ENCODE measurements at regions not wholly inside any gene's neighbourhood (a gene's known extent, or its start where the extent isn't known, plus 50 kb on each side); places are given as distances from the start of the nearest gene placed in this dataset.

GRCh38 chr6:225121-225721, 67.1 kb upstream of the DUSP22 start:
- no peak for DNase-seq
- no peak overlapping the region for H3K4me3 ChIP-seq (ENCODE audit: low read depth, low read length)

GRCh38 chr6:225907-226306, 66.4 kb upstream of the DUSP22 start:
- no peaks in the 10 kb centered on the region for H3K36me3 ChIP-seq
- no peak overlapping the region for H3K4me3 ChIP-seq (ENCODE audit: low read depth, low read length)
- no peaks in the 10 kb centered on the region for H3K9me3 ChIP-seq (ENCODE audit: severe bottlenecking)
- TF ChIP-seq CTCF (IDR thresholded peaks at IDR 0.05; ENCODE audit: low read depth, low read length), result no peak
- no peaks in the 10 kb centered on the region for H3K27me3 ChIP-seq (ENCODE audit: insufficient read depth, low read depth, severe bottlenecking)
- H3K27ac ChIP-seq, result no peak overlapping the region
- DNase-seq, result no peak

More at GRCh38 chr6:225121-225721, 67.1 kb upstream of the DUSP22 start:
- Histone ChIP-seq H3K27ac (no peak overlapping the region), H3K36me3 (no peaks in the 10 kb centered on the region), H3K9me3 (ENCODE audit: severe bottlenecking) (no peaks in the 10 kb centered on the region), H3K27me3 (ENCODE audit: insufficient read depth, low read depth, severe bottlenecking) (no peaks in the 10 kb centered on the region)
- TF ChIP-seq CTCF (IDR thresholded peaks at IDR 0.05; ENCODE audit: low read depth, low read length), result no peak

- no peak for TF ChIP-seq CTCF (IDR thresholded peaks at IDR 0.05; ENCODE audit: low read depth, low read length)
- H3K4me3 ChIP-seq (ENCODE audit: low read depth, low read length), result no peak overlapping the region
- no peaks in the 10 kb centered on the region for H3K27me3 ChIP-seq (ENCODE audit: insufficient read depth, low read depth, severe bottlenecking)
- no peaks in the 10 kb centered on the region for H3K36me3 ChIP-seq
- H3K9me3 ChIP-seq (ENCODE audit: severe bottlenecking), result no peaks in the 10 kb centered on the region
- H3K27ac ChIP-seq, result no peak overlapping the region
- DNase-seq, result no peak
Measured at GRCh38 chr6:226516-227073, 65.7 kb upstream of the DUSP22 start.

GRCh38 chr6:227074-227782, 65.1 kb upstream of the DUSP22 start:
- H3K27ac ChIP-seq, result no peak overlapping the region
- no peaks in the 10 kb centered on the region for H3K27me3 ChIP-seq (ENCODE audit: insufficient read depth, low read depth, severe bottlenecking)

GRCh38 chr6:227812-228338, 64.4 kb upstream of the DUSP22 start:
- no peak overlapping the region for H3K4me3 ChIP-seq (ENCODE audit: low read depth, low read length)
- DNase-seq, result no peak
- TF ChIP-seq CTCF (IDR thresholded peaks at IDR 0.05; ENCODE audit: low read depth, low read length), result no peak
- H3K27ac ChIP-seq, result no peak overlapping the region
- no peaks in the 10 kb centered on the region for H3K36me3 ChIP-seq
- H3K27me3 ChIP-seq (ENCODE audit: insufficient read depth, low read depth, severe bottlenecking), result no peaks in the 10 kb centered on the region
- peaks cover 6% of the 10 kb centered on the region for H3K9me3 ChIP-seq (ENCODE audit: severe bottlenecking)

More at GRCh38 chr6:227074-227782, 65.1 kb upstream of the DUSP22 start:
- H3K36me3 ChIP-seq, result no peaks in the 10 kb centered on the region
- no peak overlapping the region for H3K4me3 ChIP-seq (ENCODE audit: low read depth, low read length)
- peaks cover 2% of the 10 kb centered on the region for H3K9me3 ChIP-seq (ENCODE audit: severe bottlenecking)
- TF ChIP-seq CTCF (IDR thresholded peaks at IDR 0.05; ENCODE audit: low read depth, low read length), result peak; percentile 46; the same call in 1 of the 2 replicates
- DNase-seq, result no peak

Data from WERI-Rb-1 (cell line).